A673 (cell line): ENCODE measurements at regions not wholly inside any gene's neighbourhood (a gene's known extent, or its start where the extent isn't known, plus 50 kb on each side); places are given as distances from the start of the nearest gene placed in this dataset.
A peak's percentile ranks its signal among the peaks of the same experiment; 100 is the strongest.

Experiments used
- BruUV-seq: library from RNA; stranded (reverse); fragments of 400-500 nt; replicated peaks from 2 replicates; lab custom pipeline; 2021; lab: Mats Ljungman, UMichigan
- CTCF ChIA-PET: fragments of 300-600 bp; sonication (Branson Sonifier 250); formaldehyde crosslinking; loops from one replicate; lab custom pipeline; 2022; ENCODE audit warnings: antibody characterized with exemption; lab: Charles Lee
- POLR2A ChIA-PET: fragments of 300-600 bp; sonication (Branson Sonifier 250); formaldehyde crosslinking; loops from one replicate; lab custom pipeline; 2022; ENCODE audit warnings: antibody characterized with exemption; ENCODE audit not compliant: low non-redundant PET; lab: Charles Lee
- DNase-seq: peaks from one replicate; pipeline ENCODE4 v3.0.0-alpha.2; 2015; ENCODE audit warnings: low spot score
- H3K27ac ChIP-seq: fragments of 200-600 bp; sonication (generic); 2 replicates; pipeline ENCODE4 v1.5.1; 2016; ENCODE audit warnings: mixed run types, low read depth, mild to moderate bottlenecking, mixed read lengths, antibody characterized with exemption, low read length; ENCODE audit not compliant: poor library complexity, severe bottlenecking
- H3K27me3 ChIP-seq: fragments of 200-600 bp; sonication (generic); replicated peaks from 2 replicates; pipeline ENCODE4 v1.6.1; 2017; ENCODE audit warnings: mixed run types, low read depth, mild to moderate bottlenecking, mixed read lengths, antibody characterized with exemption, low read length; ENCODE audit not compliant: insufficient read depth, poor library complexity
- H3K36me3 ChIP-seq: fragments of 200-600 bp; sonication (generic); 2 replicates; pipeline ENCODE4 v1.6.1; 2016; ENCODE audit warnings: mixed run types, mild to moderate bottlenecking, mixed read lengths, antibody characterized with exemption, low read length; ENCODE audit not compliant: insufficient read depth, poor library complexity, severe bottlenecking
- H3K4me1 ChIP-seq: fragments of 200-600 bp; sonication (generic); 2 replicates; pipeline ENCODE4 v1.6.1; 2017; ENCODE audit warnings: mixed run types, mild to moderate bottlenecking, mixed read lengths, antibody characterized with exemption, low read length; ENCODE audit not compliant: insufficient read depth, poor library complexity, severe bottlenecking
- H3K4me3 ChIP-seq: fragments of 200-600 bp; sonication (generic); 2 replicates; pipeline ENCODE4 v1.5.1; 2016; ENCODE audit warnings: low read depth, mixed run types, mild to moderate bottlenecking, mixed read lengths, low read length; ENCODE audit not compliant: poor library complexity, severe bottlenecking
- H3K9me3 ChIP-seq: fragments of 200-600 bp; sonication (generic); 2 replicates; pipeline ENCODE4 v1.6.1; 2016; ENCODE audit warnings: mixed run types, low read depth, mild to moderate bottlenecking, mixed read lengths, antibody characterized with exemption, low read length; ENCODE audit not compliant: poor library complexity, severe bottlenecking
- EZH2 ChIP-seq: fragments of 200-600 bp; sonication (generic); IDR thresholded peaks from 2 replicates; pipeline ENCODE4 v1.6.1; 2017; ENCODE audit warnings: borderline replicate concordance, low read depth, mild to moderate bottlenecking, mixed read lengths, antibody characterized with exemption, low read length; ENCODE audit not compliant: poor library complexity, severe bottlenecking
- intact Hi-C: fragments of 100-400 bp; cut with micrococcal nuclease; formaldehyde crosslinking; loops from one replicate; pipeline ENCODE4 v1.10.0; 2022; ENCODE audit not compliant: unreplicated experiment
- TF ChIP-seq, protein P1 (sequence below): fragments of 300-800, 200-600 bp; sonication (generic); conservative IDR thresholded peaks from 2 replicates; pipeline ENCODE4 v1.5.1; 2017; ENCODE audit warnings: low read depth, mild to moderate bottlenecking, antibody characterized with exemption, low read length, moderate library complexity, mixed read lengths

DNA sequence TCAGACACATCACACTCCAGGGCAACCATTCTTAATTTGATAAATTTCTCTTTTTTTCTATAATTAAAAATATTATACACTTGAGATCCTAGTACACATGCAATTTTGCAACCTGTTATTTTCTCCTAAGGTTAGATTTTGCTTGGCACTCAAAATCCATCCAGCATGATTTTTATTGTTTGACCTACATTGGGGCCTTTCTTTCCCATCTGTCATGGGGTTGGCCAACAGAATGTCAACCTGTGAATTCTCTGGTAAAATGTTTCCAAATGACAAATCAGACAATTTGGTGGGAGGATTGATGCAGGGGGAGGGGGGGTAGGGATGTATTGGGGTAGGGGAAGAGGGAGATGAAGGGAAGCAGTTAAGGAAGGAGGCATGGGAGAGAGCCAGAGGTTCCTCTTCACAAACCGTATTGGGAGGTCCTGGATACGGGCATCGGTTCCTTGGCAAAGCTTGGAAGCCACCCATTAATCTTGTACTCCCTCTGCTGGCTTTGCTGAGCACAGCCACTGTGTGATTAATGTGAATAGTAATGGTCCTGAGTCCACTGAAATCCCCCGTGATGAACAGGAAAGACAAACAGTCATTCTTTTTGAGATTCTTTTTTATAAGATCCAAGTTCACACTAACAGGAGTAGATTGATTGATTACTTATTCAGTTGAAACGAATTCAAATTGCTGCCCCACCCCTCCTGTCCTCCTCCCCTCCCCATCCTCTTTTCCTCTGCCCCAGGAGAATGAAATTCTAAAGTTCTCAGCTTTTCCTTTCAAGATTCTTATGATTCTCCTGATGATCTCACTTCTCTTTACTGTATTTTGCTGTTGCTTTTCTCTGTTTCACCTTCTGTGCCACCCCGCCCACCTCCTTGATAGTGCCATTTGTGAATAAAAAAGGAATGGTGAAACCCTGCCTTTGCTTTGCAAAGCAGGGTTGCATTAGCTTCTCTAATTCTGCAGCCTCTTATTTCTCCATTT, 82.2 kb upstream of the SLC25A26 start:
- no peak overlapping the region for H3K4me3 ChIP-seq
- no peak for TF ChIP-seq EZH2
- TF ChIP-seq, protein P1, sequence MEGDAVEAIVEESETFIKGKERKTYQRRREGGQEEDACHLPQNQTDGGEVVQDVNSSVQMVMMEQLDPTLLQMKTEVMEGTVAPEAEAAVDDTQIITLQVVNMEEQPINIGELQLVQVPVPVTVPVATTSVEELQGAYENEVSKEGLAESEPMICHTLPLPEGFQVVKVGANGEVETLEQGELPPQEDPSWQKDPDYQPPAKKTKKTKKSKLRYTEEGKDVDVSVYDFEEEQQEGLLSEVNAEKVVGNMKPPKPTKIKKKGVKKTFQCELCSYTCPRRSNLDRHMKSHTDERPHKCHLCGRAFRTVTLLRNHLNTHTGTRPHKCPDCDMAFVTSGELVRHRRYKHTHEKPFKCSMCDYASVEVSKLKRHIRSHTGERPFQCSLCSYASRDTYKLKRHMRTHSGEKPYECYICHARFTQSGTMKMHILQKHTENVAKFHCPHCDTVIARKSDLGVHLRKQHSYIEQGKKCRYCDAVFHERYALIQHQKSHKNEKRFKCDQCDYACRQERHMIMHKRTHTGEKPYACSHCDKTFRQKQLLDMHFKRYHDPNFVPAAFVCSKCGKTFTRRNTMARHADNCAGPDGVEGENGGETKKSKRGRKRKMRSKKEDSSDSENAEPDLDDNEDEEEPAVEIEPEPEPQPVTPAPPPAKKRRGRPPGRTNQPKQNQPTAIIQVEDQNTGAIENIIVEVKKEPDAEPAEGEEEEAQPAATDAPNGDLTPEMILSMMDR: peak; percentile 65
- peak; percentile 78 for DNase-seq
- no TSS peak for BruUV-seq
- no peaks in the 10 kb centered on the region for H3K27me3 ChIP-seq
- POLR2A ChIA-PET: no interaction called here
- CTCF ChIA-PET: interaction anchor here (0.6 to 0.9 kb wide), 3 partner anchors 117 to 354 kb away, joined by 4 to 9 read pairs (median 8); no protein-coding TSS in a partner anchor
- H3K27ac ChIP-seq: no peak overlapping the region
- no peaks in the 10 kb centered on the region for H3K9me3 ChIP-seq
- H3K4me1 ChIP-seq: peaks cover 7% of the 10 kb centered on the region
- H3K36me3 ChIP-seq: no peaks in the 10 kb centered on the region
- intact Hi-C loops: loop anchor here (2.0 to 5.0 kb wide), 3 partner anchors 101 to 354 kb away; partner anchors contain the start of gene MAGI1

DNA sequence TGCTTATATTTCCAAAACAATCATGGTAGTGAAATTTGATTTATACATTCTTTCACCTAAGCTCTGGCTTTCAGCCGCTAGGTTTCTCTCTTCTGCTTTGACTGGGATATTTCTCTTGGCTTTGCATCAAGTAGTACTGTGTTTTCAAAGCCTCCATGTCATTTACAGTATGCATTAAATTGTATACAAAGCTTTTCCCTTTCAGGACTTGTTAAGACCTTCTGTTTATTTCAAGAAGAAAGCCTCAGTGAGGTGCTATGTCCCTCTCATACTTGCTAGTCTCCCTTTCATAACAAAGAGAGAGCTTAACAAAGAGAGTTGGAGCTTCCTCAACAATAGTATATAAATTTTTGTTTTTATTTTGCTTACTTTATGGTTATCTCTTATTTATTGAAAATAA, 84.2 kb upstream of the SLC25A26 start:
- Histone ChIP-seq H3K27me3 (no peaks in the 10 kb centered on the region), H3K4me3 (no peak overlapping the region), H3K36me3 (no peaks in the 10 kb centered on the region), H3K9me3 (no peaks in the 10 kb centered on the region), H3K4me1 (peaks cover 7% of the 10 kb centered on the region), H3K27ac (no peak overlapping the region)
- POLR2A ChIA-PET: interaction anchor here (0.6 kb wide), 1 partner anchor 841 kb away, joined by 3 read pairs; no protein-coding TSS in a partner anchor
- TF ChIP-seq, protein P1: no peak
- TF ChIP-seq EZH2: no peak
- DNase-seq: no peak
- intact Hi-C loops: loop anchor here (5.0 kb wide), 1 partner anchor 99 kb away; the partner anchor contains the start of gene MAGI1
- BruUV-seq: no TSS peak
- CTCF ChIA-PET: interaction anchor here (0.5 to 0.7 kb wide), 2 partner anchors 242 to 1786 kb away, joined by 4 read pairs; no protein-coding TSS in a partner anchor

DNA sequence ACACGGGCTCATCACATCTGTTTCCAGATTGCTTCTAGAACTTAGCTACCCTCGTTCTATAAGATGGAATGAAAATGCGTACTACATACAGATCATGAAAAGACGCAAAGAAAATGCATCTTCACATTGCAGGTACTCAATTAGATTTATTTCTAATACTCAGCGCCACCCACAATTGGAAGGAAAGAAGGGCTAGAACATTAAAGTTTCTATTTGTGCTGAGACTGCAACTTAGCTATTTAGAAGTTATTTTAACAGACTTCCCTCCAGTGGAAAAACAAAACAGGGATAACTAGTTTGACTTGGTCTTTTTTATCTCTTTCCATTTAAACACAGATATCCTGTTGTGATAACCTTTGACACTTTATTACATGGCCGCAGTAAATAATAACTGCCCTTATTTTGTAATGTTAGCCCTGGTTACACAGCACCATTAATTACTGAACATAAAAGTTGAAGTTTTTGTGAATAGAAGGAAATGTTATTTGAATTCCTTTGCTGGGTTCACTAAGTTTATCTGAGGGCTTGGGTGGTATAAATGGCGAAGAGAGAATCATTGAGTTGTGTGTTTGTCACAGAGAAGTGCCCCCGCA, 86.9 kb upstream of the SLC25A26 start:
- ChIA-PET POLR2A (no interaction called here), CTCF (no interaction called here)
- no peak for DNase-seq
- Histone ChIP-seq H3K4me3 (no peak overlapping the region), H3K9me3 (no peaks in the 10 kb centered on the region), H3K27me3 (no peaks in the 10 kb centered on the region), H3K4me1 (peaks cover 1% of the 10 kb centered on the region), H3K27ac (no peak overlapping the region), H3K36me3 (no peaks in the 10 kb centered on the region)
- intact Hi-C loops: no loop called here
- no TSS peak for BruUV-seq
- TF ChIP-seq EZH2: no peak
- TF ChIP-seq, protein P1: no peak
